SK-N-SH (cell line): ENCODE measurements at regions not wholly inside any gene's neighbourhood (a gene's known extent, or its start where the extent isn't known, plus 50 kb on each side); places are given as distances from the start of the nearest gene placed in this dataset.

Experiments
- CTCF ChIP-seq: fragments of 200-600 bp; sonication (generic); IDR thresholded peaks from 2 replicates; pipeline ENCODE4 v1.6.1; 2017; ENCODE audit warnings: antibody characterized with exemption, mild to moderate bottlenecking, moderate library complexity
- ELF1 ChIP-seq: IDR thresholded peaks from 2 replicates; pipeline ENCODE4 v1.4.0; 2012
- EP300 ChIP-seq, 2 experiments: IDR thresholded peaks; 2 replicates each; pipeline versions ENCODE4 v1.4.0 to v1.6.1; 2012; ENCODE audit warnings: borderline replicate concordance in 1 of 2, low read depth in 1 of 2, low read length in 1 of 2
- GABPA ChIP-seq: IDR thresholded peaks from 2 replicates; pipeline ENCODE4 v1.4.0; 2012; ENCODE audit warnings: low read depth, mild to moderate bottlenecking
- JUND ChIP-seq: IDR thresholded peaks from 2 replicates; pipeline ENCODE4 v1.4.0; 2012
- MAX ChIP-seq: IDR thresholded peaks from 2 replicates; pipeline ENCODE4 v1.4.0; 2012; ENCODE audit warnings: low read depth
- POLR2AphosphoS5 ChIP-seq: IDR thresholded peaks from 2 replicates; pipeline ENCODE4 v1.6.1; 2012; ENCODE audit warnings: low read depth, low read length
- RAD21 ChIP-seq: IDR thresholded peaks from 2 replicates; pipeline ENCODE4 v1.6.1; 2012; ENCODE audit warnings: mild to moderate bottlenecking, low read length
- SMC3 ChIP-seq: IDR thresholded peaks from 2 replicates; pipeline ENCODE4 v1.6.1; 2012; ENCODE audit warnings: low read depth, low read length, improper control_type of control experiment
- TAF1 ChIP-seq: IDR thresholded peaks from 2 replicates; pipeline ENCODE4 v1.6.1; 2012; ENCODE audit warnings: low read depth, mild to moderate bottlenecking, low read length, moderate library complexity, borderline replicate concordance
- TF ChIP-seq, protein P1 (sequence below): IDR thresholded peaks from 2 replicates; pipeline ENCODE4 v1.4.0; 2012; ENCODE audit warnings: low read depth, borderline replicate concordance

GRCh38 chr3:18830087-18830486 is 318.2 kb upstream of the KCNH8 start:
- no peak for TF ChIP-seq MAX
- TF ChIP-seq ELF1: no peak
- TF ChIP-seq, protein P1, sequence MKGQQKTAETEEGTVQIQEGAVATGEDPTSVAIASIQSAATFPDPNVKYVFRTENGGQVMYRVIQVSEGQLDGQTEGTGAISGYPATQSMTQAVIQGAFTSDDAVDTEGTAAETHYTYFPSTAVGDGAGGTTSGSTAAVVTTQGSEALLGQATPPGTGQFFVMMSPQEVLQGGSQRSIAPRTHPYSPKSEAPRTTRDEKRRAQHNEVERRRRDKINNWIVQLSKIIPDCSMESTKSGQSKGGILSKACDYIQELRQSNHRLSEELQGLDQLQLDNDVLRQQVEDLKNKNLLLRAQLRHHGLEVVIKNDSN: no peak
- no peak for TF ChIP-seq CTCF
- no peak for TF ChIP-seq POLR2AphosphoS5
- no peak for TF ChIP-seq SMC3
- no peak for TF ChIP-seq GABPA
- TF ChIP-seq JUND: no peak
- no peak for TF ChIP-seq EP300 (IDR thresholded peaks at IDR 0.05; ENCODE audit: borderline replicate concordance in 1 of 2, low read depth in 1 of 2, low read length in 1 of 2)
- TF ChIP-seq TAF1: no peak
- TF ChIP-seq RAD21: no peak
